Panc1 (cell line): ENCODE measurements at regions not wholly inside any gene's neighbourhood (a gene's known extent, or its start where the extent isn't known, plus 50 kb on each side); places are given as distances from the start of the nearest gene placed in this dataset.

ENCODE experiments used
- ATAC-seq: fragments of 200-7000 bp; cut with Tn5 transposase; 2 replicates; pipeline ENCODE4 v1.9.1; 2020; ENCODE audit warnings: mild to moderate bottlenecking, moderate library complexity
- BruUV-seq: library from RNA; stranded (reverse); fragments of 400-500 nt; replicated peaks from 2 replicates; lab custom pipeline; 2021; lab: Mats Ljungman, UMichigan
- CTCF ChIA-PET: fragments of 300-600 bp; sonication (Branson Sonifier 250); formaldehyde crosslinking; loops from one replicate; lab custom pipeline; 2022; ENCODE audit warnings: antibody characterized with exemption; lab: Charles Lee
- POLR2A ChIA-PET: fragments of 300-600 bp; sonication (Branson Sonifier 250); formaldehyde crosslinking; loops from one replicate; lab custom pipeline; 2022; ENCODE audit warnings: antibody characterized with exemption; lab: Charles Lee
- DNase-seq: peaks from one replicate; pipeline ENCODE4 v3.0.0-alpha.2; 2010; ENCODE audit warnings: low read depth, low spot score
- H3K27ac ChIP-seq: 2 replicates; pipeline ENCODE4 v1.5.1; 2011; ENCODE audit warnings: mild to moderate bottlenecking, low read length, inconsistent platforms
- H3K27me3 ChIP-seq: fragments of 200-500 bp; sonication (Bioruptor generic); 2 replicates; pipeline ENCODE4 v1.6.0; 2014; ENCODE audit warnings: low read length, inconsistent platforms; ENCODE audit not compliant: control insufficient read depth, insufficient read depth
- H3K36me3 ChIP-seq: fragments of 200-500 bp; sonication (Bioruptor generic); 2 replicates; pipeline ENCODE4 v1.5.1; 2014; ENCODE audit warnings: inconsistent platforms, mild to moderate bottlenecking, low read length, moderate library complexity; ENCODE audit not compliant: control insufficient read depth, insufficient read depth
- H3K4me1 ChIP-seq: 2 replicates; pipeline ENCODE4 v1.5.1; 2011; ENCODE audit warnings: inconsistent platforms, mild to moderate bottlenecking, low read length, moderate library complexity; ENCODE audit not compliant: control insufficient read depth, insufficient read depth
- H3K4me3 ChIP-seq, 2 experiments: 2 replicates each; pipeline ENCODE4 v1.5.1; 2011 to 2012; ENCODE audit warnings: low read depth in 2 of 2, low read length in 2 of 2, mild to moderate bottlenecking in 2 of 2, inconsistent platforms in 1 of 2, moderate library complexity in 1 of 2
- H3K9me3 ChIP-seq: fragments of 200-500 bp; sonication (Bioruptor generic); 2 replicates; pipeline ENCODE4 v1.5.1; 2014; ENCODE audit warnings: low read depth, mild to moderate bottlenecking, inconsistent platforms, low read length, moderate library complexity; ENCODE audit not compliant: control insufficient read depth, insufficient read depth
- POLR2AphosphoS5 ChIP-seq: IDR thresholded peaks from 2 replicates; pipeline ENCODE4 v1.6.1; 2012; ENCODE audit warnings: mild to moderate bottlenecking, low read depth, low read length, moderate library complexity
- SIN3A ChIP-seq: IDR thresholded peaks from 2 replicates; pipeline ENCODE4 v1.6.1; 2012; ENCODE audit warnings: low read depth, mild to moderate bottlenecking, low read length, moderate library complexity, borderline replicate concordance; ENCODE audit not compliant: insufficient read depth
- TCF7L2 ChIP-seq: IDR thresholded peaks from 2 replicates; pipeline ENCODE4 v1.6.1; 2011; ENCODE audit warnings: mild to moderate bottlenecking, low read depth, low read length, inconsistent platforms
- in situ Hi-C: cut with HindIII; loops from 2 replicates; pipeline ENCODE4 v1.10.0; 2016; ENCODE audit warnings: low sequenced_read_pairs, low pct_unique_long_range_greater_than_20kb
- intact Hi-C: fragments of 100-400 bp; cut with micrococcal nuclease; formaldehyde crosslinking; loops from one replicate; pipeline ENCODE4 v1.10.0; 2022; ENCODE audit not compliant: unreplicated experiment
- TF ChIP-seq, protein P1 (sequence below), 2 experiments: IDR thresholded peaks; 2 replicates each; pipeline ENCODE4 v1.6.1; 2011 to 2012; ENCODE audit warnings: low read depth in 2 of 2, control low read depth in 1 of 2, low read length in 1 of 2, mild to moderate bottlenecking in 1 of 2, moderate library complexity in 1 of 2; ENCODE audit not compliant: insufficient read depth in 1 of 2
- TF ChIP-seq, protein P2 (sequence below): fragments of 450-650 bp; IDR thresholded peaks from 2 replicates; pipeline ENCODE4 v1.5.1; 2017; ENCODE audit warnings: mild to moderate bottlenecking

GRCh38 chr13:37187621-37188020 is 82.2 kb upstream of the CSNK1A1L start:
- in situ Hi-C loops = no loop called here
- Histone ChIP-seq H3K4me3 (no peak overlapping the region), H3K27ac (no peak overlapping the region), H3K27me3 (no peaks in the 10 kb centered on the region), H3K4me1 (no peaks in the 10 kb centered on the region), H3K9me3 (no peaks in the 10 kb centered on the region), H3K36me3 (no peaks in the 10 kb centered on the region)
- no peak for DNase-seq
- intact Hi-C loops = no loop called here
- CTCF ChIA-PET = no interaction called here
- BruUV-seq = no TSS peak
- no peak for TF ChIP-seq POLR2AphosphoS5
- TF ChIP-seq SIN3A = no peak
- TF ChIP-seq, protein P1, sequence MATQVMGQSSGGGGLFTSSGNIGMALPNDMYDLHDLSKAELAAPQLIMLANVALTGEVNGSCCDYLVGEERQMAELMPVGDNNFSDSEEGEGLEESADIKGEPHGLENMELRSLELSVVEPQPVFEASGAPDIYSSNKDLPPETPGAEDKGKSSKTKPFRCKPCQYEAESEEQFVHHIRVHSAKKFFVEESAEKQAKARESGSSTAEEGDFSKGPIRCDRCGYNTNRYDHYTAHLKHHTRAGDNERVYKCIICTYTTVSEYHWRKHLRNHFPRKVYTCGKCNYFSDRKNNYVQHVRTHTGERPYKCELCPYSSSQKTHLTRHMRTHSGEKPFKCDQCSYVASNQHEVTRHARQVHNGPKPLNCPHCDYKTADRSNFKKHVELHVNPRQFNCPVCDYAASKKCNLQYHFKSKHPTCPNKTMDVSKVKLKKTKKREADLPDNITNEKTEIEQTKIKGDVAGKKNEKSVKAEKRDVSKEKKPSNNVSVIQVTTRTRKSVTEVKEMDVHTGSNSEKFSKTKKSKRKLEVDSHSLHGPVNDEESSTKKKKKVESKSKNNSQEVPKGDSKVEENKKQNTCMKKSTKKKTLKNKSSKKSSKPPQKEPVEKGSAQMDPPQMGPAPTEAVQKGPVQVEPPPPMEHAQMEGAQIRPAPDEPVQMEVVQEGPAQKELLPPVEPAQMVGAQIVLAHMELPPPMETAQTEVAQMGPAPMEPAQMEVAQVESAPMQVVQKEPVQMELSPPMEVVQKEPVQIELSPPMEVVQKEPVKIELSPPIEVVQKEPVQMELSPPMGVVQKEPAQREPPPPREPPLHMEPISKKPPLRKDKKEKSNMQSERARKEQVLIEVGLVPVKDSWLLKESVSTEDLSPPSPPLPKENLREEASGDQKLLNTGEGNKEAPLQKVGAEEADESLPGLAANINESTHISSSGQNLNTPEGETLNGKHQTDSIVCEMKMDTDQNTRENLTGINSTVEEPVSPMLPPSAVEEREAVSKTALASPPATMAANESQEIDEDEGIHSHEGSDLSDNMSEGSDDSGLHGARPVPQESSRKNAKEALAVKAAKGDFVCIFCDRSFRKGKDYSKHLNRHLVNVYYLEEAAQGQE (IDR thresholded peaks at IDR 0.05; ENCODE audit: insufficient read depth in 1 of 2, low read depth in 2 of 2, low read length in 1 of 2) = no peak
- TF ChIP-seq, protein P2, sequence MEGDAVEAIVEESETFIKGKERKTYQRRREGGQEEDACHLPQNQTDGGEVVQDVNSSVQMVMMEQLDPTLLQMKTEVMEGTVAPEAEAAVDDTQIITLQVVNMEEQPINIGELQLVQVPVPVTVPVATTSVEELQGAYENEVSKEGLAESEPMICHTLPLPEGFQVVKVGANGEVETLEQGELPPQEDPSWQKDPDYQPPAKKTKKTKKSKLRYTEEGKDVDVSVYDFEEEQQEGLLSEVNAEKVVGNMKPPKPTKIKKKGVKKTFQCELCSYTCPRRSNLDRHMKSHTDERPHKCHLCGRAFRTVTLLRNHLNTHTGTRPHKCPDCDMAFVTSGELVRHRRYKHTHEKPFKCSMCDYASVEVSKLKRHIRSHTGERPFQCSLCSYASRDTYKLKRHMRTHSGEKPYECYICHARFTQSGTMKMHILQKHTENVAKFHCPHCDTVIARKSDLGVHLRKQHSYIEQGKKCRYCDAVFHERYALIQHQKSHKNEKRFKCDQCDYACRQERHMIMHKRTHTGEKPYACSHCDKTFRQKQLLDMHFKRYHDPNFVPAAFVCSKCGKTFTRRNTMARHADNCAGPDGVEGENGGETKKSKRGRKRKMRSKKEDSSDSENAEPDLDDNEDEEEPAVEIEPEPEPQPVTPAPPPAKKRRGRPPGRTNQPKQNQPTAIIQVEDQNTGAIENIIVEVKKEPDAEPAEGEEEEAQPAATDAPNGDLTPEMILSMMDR = no peak
- no peak for TF ChIP-seq TCF7L2
- POLR2A ChIA-PET = no interaction called here
- ATAC-seq = no peak

- DNase-seq = no peak
- intact Hi-C loops (no loop called here), in situ Hi-C loops (no loop called here)
- ChIA-PET POLR2A (no interaction called here), CTCF (no interaction called here)
- TF ChIP-seq, protein P2 = no peak
- no TSS peak for BruUV-seq
- Histone ChIP-seq H3K4me3 (no peak overlapping the region), H3K27me3 (no peaks in the 10 kb centered on the region), H3K4me1 (no peaks in the 10 kb centered on the region), H3K9me3 (no peaks in the 10 kb centered on the region), H3K36me3 (no peaks in the 10 kb centered on the region), H3K27ac (no peak overlapping the region)
- ATAC-seq = no peak
Observed at GRCh38 chr13:37187105-37187504, 81.6 kb upstream of the CSNK1A1L start.

GRCh38 chr13:37181620-37182019 is 76.2 kb upstream of the CSNK1A1L start:
- in situ Hi-C loops (no loop called here), intact Hi-C loops (no loop called here)
- DNase-seq (no peak), ATAC-seq (no peak)
- Histone ChIP-seq H3K36me3 (no peaks in the 10 kb centered on the region), H3K9me3 (no peaks in the 10 kb centered on the region), H3K27me3 (no peaks in the 10 kb centered on the region), H3K27ac (no peak overlapping the region), H3K4me3 (no peak overlapping the region), H3K4me1 (no peaks in the 10 kb centered on the region)
- POLR2A ChIA-PET = no interaction called here
- BruUV-seq = no TSS peak
- CTCF ChIA-PET = no interaction called here
- TF ChIP-seq TCF7L2 = no peak
- TF ChIP-seq, protein P2 = no peak
- no peak for TF ChIP-seq POLR2AphosphoS5
- TF ChIP-seq, protein P1 (IDR thresholded peaks at IDR 0.05; ENCODE audit: insufficient read depth in 1 of 2, low read depth in 2 of 2, low read length in 1 of 2) = no peak
- TF ChIP-seq SIN3A = no peak
